Keratinocyte (primary cell): ENCODE measurements at regions not wholly inside any gene's neighbourhood (a gene's known extent, or its start where the extent isn't known, plus 50 kb on each side); places are given as distances from the start of the nearest gene placed in this dataset.
A peak's percentile ranks its signal among the peaks of the same experiment; 100 is the strongest.

Experiments used
- DNase-seq: peaks from one replicate; pipeline ENCODE4 v3.0.0-alpha.2; 2011; ENCODE audit warnings: low read depth, missing footprints, low spot score
- FAIRE-seq: peaks from 2 replicates; lab custom pipeline; 2011; peaks lifted over from hg19 to GRCh38; lab: Jason Lieb, UNC
- H2AFZ ChIP-seq: 2 replicates; pipeline ENCODE4 v1.6.0; 2012; ENCODE audit warnings: low read length, control low read depth, inconsistent platforms; ENCODE audit not compliant: control insufficient read depth
- H3K27ac ChIP-seq: 2 replicates; pipeline ENCODE4 v1.5.1; 2011; ENCODE audit warnings: low read length; ENCODE audit not compliant: control insufficient read depth, insufficient read depth
- H3K27me3 ChIP-seq: 3 replicates; pipeline ENCODE4 v1.6.0; 2011; ENCODE audit warnings: low read length; ENCODE audit not compliant: control insufficient read depth, insufficient read depth; ENCODE audit errors: extremely low read depth
- H3K36me3 ChIP-seq, 2 experiments: 2 replicates in 1 of 2; 3 replicates in 1 of 2; pipeline ENCODE4 v1.5.1; 2011; ENCODE audit warnings: low read length in 2 of 2, mild to moderate bottlenecking in 1 of 2; ENCODE audit not compliant: control insufficient read depth in 2 of 2, insufficient read depth in 2 of 2; ENCODE audit errors: extremely low read depth in 1 of 2
- H3K4me1 ChIP-seq: 3 replicates; pipeline ENCODE4 v1.5.1; 2011; ENCODE audit warnings: low read length; ENCODE audit not compliant: control insufficient read depth, insufficient read depth; ENCODE audit errors: extremely low read depth
- H3K4me2 ChIP-seq: 3 replicates; pipeline ENCODE4 v1.6.0; 2011; ENCODE audit warnings: low read depth, low read length; ENCODE audit not compliant: control insufficient read depth, insufficient read depth; ENCODE audit errors: extremely low read depth
- H3K4me3 ChIP-seq, 3 experiments: fragments of 200-600 bp in 1 of 3; sonication (generic) in 1 of 3; 2 replicates in 2 of 3; 3 replicates in 1 of 3; pipeline ENCODE4 v1.5.1; 2011 to 2016; ENCODE audit warnings: low read length in 3 of 3, mild to moderate bottlenecking in 3 of 3, control low read depth in 2 of 3, inconsistent platforms in 1 of 3, low read depth in 1 of 3, mixed read lengths in 1 of 3, mixed run types in 1 of 3, moderate library complexity in 1 of 3; ENCODE audit not compliant: control insufficient read depth in 2 of 3, insufficient read depth in 2 of 3; ENCODE audit errors: extremely low read depth in 1 of 3
- H3K79me2 ChIP-seq: 2 replicates; pipeline ENCODE4 v1.6.0; 2012; ENCODE audit warnings: low read length; ENCODE audit not compliant: control insufficient read depth, insufficient read depth
- H3K9ac ChIP-seq: 3 replicates; pipeline ENCODE4 v1.6.0; 2011; ENCODE audit warnings: low read length; ENCODE audit not compliant: control insufficient read depth, insufficient read depth; ENCODE audit errors: extremely low read depth
- H3K9me1 ChIP-seq: 3 replicates; pipeline ENCODE4 v1.6.0; 2011; ENCODE audit warnings: low read length; ENCODE audit not compliant: control insufficient read depth, insufficient read depth; ENCODE audit errors: extremely low read depth
- H3K9me3 ChIP-seq: 2 replicates; pipeline ENCODE4 v1.5.1; 2012; ENCODE audit warnings: low read depth, low read length; ENCODE audit not compliant: control insufficient read depth
- H4K20me1 ChIP-seq: 3 replicates; pipeline ENCODE4 v1.6.0; 2011; ENCODE audit warnings: low read length; ENCODE audit not compliant: control insufficient read depth, insufficient read depth; ENCODE audit errors: extremely low read depth
- CTCF ChIP-seq, 3 experiments: IDR thresholded peaks in 1 of 3; conservative IDR thresholded peaks in 1 of 3; optimal IDR thresholded peaks in 1 of 3; 2 replicates in 2 of 3; 3 replicates in 1 of 3; pipeline versions ENCODE3 to v1.5.1; 2011; ENCODE audit warnings: low read length in 3 of 3, mild to moderate bottlenecking in 3 of 3, moderate library complexity in 2 of 3, control low read depth in 1 of 3, inconsistent platforms in 1 of 3; ENCODE audit not compliant: insufficient read depth in 2 of 3; ENCODE audit errors: extremely low read depth in 1 of 3
- EZH2 ChIP-seq: IDR thresholded peaks from one replicate; pipeline ENCODE4 v1.6.1; 2012; ENCODE audit warnings: inconsistent platforms, mild to moderate bottlenecking, low read length, moderate library complexity
- dilution Hi-C: fragments of 300-500 bp; cut with MboI; formaldehyde crosslinking; loops from one replicate; pipeline ENCODE4 v1.7.0; 2020; ENCODE audit warnings: low sequenced_read_pairs; ENCODE audit not compliant: extremely low pct_ligation_motif_present

DNA sequence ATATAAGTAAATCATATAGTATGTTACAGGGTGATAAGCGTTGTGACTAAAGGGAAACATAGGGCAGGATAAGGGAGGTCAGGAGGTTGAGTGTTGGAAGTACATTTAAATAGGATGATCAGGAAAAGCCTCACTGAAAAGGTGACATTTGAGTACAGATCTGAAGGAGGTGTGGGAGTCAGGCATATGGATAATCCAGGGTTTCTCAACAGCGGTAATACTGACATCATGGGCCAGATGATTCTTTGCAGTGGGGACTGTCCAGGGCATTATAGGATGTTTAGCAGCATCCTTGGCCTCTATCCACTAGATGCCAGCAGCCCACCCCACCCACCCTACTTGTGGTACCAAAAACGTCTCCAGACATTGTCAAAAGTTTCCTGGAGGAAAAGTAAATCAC lies 292.6 kb upstream of the PREP start:
- dilution Hi-C loops, result no loop called here
- FAIRE-seq (peak; percentile 49), DNase-seq (no peak)
- TF ChIP-seq CTCF (optimal IDR thresholded peaks at IDR 0.05 in 1 of 3, IDR thresholded peaks at IDR 0.05 in 1 of 3, conservative IDR thresholded peaks at IDR 0.05 in 1 of 3; ENCODE audit: extremely low read depth in 1 of 3, insufficient read depth in 2 of 3, low read length in 3 of 3) (no peak), EZH2 (no peak)
- Histone ChIP-seq H3K79me2 (no peaks in the 10 kb centered on the region), H2AFZ (no peak overlapping the region), H3K36me3 (no peaks in the 10 kb centered on the region), H3K4me3 (no peak overlapping the region), H3K4me1 (no peaks in the 10 kb centered on the region), H3K9me1 (no peaks in the 10 kb centered on the region), H3K9ac (no peak overlapping the region), H3K27ac (no peak overlapping the region), H3K27me3 (no peaks in the 10 kb centered on the region), H3K9me3 (no peaks in the 10 kb centered on the region), H3K4me2 (no peak overlapping the region), H4K20me1 (no peaks in the 10 kb centered on the region)

DNA sequence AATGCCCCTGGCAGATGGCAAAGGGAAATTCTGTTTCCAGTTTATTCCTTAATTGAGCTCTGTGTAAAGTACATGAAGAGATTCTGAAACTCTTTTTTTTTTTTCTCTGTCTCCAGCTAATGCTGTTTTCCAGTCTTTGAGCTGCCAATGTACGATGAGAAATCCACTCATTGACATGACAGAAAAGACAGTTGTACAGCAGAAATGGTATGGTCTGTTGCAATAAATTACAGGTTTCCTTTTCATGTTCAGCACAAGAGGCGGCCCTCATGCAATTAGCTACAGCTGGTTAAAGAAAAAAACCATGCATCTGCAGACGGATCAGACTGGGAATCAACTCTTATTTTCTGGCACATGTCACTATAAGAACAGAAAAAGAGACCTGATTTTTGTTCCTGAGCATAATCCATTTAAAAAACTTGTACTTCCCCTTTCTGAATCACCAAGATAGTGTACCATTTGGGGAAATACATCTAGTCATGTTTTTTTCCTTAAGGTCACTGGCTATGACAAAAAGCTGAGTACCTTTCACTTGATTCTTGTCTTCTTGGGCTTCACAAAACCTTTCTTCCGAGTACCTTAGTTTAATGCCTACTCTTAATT lies 289.8 kb upstream of the PREP start:
- dilution Hi-C loops, result no loop called here
- Histone ChIP-seq H3K4me1 (no peaks in the 10 kb centered on the region), H3K9me3 (no peaks in the 10 kb centered on the region), H4K20me1 (no peaks in the 10 kb centered on the region), H2AFZ (no peak overlapping the region), H3K9ac (no peak overlapping the region), H3K27ac (no peak overlapping the region), H3K4me3 (no peak overlapping the region), H3K9me1 (no peaks in the 10 kb centered on the region), H3K79me2 (no peaks in the 10 kb centered on the region), H3K36me3 (no peaks in the 10 kb centered on the region), H3K4me2 (no peak overlapping the region), H3K27me3 (no peaks in the 10 kb centered on the region)
- peak; percentile 13 for FAIRE-seq
- DNase-seq, result no peak
- no peak for TF ChIP-seq EZH2
- TF ChIP-seq CTCF (optimal IDR thresholded peaks at IDR 0.05 in 1 of 3, IDR thresholded peaks at IDR 0.05 in 1 of 3, conservative IDR thresholded peaks at IDR 0.05 in 1 of 3; ENCODE audit: extremely low read depth in 1 of 3, insufficient read depth in 2 of 3, low read length in 3 of 3), result no peak
